ENCODE measurements at regions not wholly inside any gene's neighbourhood (a gene's known extent, or its start where the extent isn't known, plus 50 kb on each side); places are given as distances from the start of the nearest gene placed in this dataset.

DNA sequence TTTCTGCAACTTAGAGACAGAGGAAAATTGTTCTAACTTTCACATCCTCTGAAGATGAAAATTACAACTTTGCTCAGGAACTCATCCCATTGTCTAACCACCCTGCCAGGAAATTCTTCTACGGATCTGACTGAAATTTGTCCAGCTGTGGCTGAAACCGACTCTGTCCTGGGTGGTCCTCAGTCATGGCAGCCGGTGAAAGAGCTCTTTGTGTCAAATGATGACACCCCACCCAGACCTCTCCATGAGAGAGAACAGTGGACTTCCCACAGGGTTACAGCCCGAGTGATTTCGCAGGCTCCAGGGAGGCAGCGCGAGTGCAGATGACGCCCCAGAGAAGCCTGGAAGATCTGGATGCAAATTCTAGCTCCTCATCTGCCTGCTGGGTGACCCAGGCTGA lies 65.1 kb upstream of the TRIB2 start:
- intact Hi-C loops (cut with DNase I): no loop called here
- no peaks in the 10 kb centered on the region for H3K9me3 ChIP-seq
- H3K4me3 ChIP-seq: no peak overlapping the region
- TF ChIP-seq, protein P1, sequence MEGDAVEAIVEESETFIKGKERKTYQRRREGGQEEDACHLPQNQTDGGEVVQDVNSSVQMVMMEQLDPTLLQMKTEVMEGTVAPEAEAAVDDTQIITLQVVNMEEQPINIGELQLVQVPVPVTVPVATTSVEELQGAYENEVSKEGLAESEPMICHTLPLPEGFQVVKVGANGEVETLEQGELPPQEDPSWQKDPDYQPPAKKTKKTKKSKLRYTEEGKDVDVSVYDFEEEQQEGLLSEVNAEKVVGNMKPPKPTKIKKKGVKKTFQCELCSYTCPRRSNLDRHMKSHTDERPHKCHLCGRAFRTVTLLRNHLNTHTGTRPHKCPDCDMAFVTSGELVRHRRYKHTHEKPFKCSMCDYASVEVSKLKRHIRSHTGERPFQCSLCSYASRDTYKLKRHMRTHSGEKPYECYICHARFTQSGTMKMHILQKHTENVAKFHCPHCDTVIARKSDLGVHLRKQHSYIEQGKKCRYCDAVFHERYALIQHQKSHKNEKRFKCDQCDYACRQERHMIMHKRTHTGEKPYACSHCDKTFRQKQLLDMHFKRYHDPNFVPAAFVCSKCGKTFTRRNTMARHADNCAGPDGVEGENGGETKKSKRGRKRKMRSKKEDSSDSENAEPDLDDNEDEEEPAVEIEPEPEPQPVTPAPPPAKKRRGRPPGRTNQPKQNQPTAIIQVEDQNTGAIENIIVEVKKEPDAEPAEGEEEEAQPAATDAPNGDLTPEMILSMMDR (IDR thresholded peaks at IDR 0.05): no peak
- no peak for TF ChIP-seq POLR2A (IDR thresholded peaks at IDR 0.05)
- no peak for TF ChIP-seq POLR2AphosphoS5 (IDR thresholded peaks at IDR 0.05)
- WGBS: 79% methylated on average over 8 of the region's 8 CpGs
- no peaks in the 10 kb centered on the region for H3K4me1 ChIP-seq (replicated peaks)
- no peaks in the 10 kb centered on the region for H3K27me3 ChIP-seq (replicated peaks; ENCODE audit: insufficient read depth)
- no peaks in the 10 kb centered on the region for H3K36me3 ChIP-seq
- DNase-seq (ENCODE audit: low spot score): no peak
- no peak overlapping the region for H3K27ac ChIP-seq

DNA sequence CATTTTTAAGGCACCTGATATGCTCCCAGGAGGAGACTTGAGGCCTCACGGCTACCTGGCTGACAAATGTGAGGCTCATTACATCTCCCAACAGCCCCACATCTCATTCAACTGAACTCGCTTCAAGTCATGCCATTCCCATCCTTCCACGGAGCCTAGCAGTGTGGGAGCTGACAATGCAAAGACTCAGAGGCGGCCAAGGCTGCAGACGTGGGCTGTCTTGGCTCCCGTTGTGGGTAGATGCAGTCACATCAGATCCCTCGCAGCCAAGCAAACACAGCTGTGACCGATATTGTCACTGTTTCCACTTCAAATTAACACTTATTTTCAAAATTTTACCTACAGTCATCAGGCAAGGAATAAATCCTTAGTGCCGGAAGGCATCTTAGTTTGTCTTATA lies 64.0 kb upstream of the TRIB2 start:
- Histone ChIP-seq H3K36me3 (no peaks in the 10 kb centered on the region), H3K27me3 (replicated peaks; ENCODE audit: insufficient read depth) (no peaks in the 10 kb centered on the region), H3K4me3 (no peak overlapping the region), H3K9me3 (no peaks in the 10 kb centered on the region), H3K27ac (no peak overlapping the region), H3K4me1 (replicated peaks) (no peaks in the 10 kb centered on the region)
- intact Hi-C loops (cut with DNase I): no loop called here
- DNase-seq (ENCODE audit: low spot score): no peak
- 73% methylated on average over 9 of the region's 9 CpGs for WGBS
- TF ChIP-seq, protein P1 (IDR thresholded peaks at IDR 0.05): no peak
- no peak for TF ChIP-seq POLR2AphosphoS5 (IDR thresholded peaks at IDR 0.05)
- no peak for TF ChIP-seq POLR2A (IDR thresholded peaks at IDR 0.05)

DNA sequence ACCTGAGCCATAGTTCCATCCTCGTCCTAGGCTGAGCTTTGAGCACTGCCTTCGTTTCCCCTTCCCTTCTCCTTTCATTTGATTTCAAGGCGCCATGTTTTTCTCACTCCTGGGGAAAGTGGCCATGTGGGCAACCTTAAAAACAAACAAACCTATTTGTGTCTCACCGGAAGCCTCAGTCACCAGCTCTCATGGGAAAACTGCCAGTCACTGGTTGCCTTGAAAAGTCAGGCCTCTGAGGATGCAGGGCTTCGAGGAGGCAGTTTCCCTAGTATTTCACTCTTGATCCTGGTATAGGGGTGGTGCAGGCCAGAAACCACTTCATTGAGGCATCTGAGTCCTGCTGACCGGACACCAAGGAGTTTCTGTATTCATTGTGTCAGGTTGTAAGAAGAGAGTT lies 59.2 kb upstream of the TRIB2 start:
- no peak overlapping the region for H3K27ac ChIP-seq
- 86% methylated on average over 6 of the region's 6 CpGs for WGBS
- no peak for DNase-seq (ENCODE audit: low spot score)
- no peak overlapping the region for H3K4me3 ChIP-seq
- TF ChIP-seq, protein P1 (IDR thresholded peaks at IDR 0.05): no peak
- TF ChIP-seq POLR2AphosphoS5 (IDR thresholded peaks at IDR 0.05) (no peak), POLR2A (IDR thresholded peaks at IDR 0.05) (no peak)
- no peaks in the 10 kb centered on the region for H3K36me3 ChIP-seq
- no peaks in the 10 kb centered on the region for H3K27me3 ChIP-seq (replicated peaks; ENCODE audit: insufficient read depth)
- no peaks in the 10 kb centered on the region for H3K4me1 ChIP-seq (replicated peaks)
- intact Hi-C loops (cut with DNase I): no loop called here
- H3K9me3 ChIP-seq: no peaks in the 10 kb centered on the region

DNA sequence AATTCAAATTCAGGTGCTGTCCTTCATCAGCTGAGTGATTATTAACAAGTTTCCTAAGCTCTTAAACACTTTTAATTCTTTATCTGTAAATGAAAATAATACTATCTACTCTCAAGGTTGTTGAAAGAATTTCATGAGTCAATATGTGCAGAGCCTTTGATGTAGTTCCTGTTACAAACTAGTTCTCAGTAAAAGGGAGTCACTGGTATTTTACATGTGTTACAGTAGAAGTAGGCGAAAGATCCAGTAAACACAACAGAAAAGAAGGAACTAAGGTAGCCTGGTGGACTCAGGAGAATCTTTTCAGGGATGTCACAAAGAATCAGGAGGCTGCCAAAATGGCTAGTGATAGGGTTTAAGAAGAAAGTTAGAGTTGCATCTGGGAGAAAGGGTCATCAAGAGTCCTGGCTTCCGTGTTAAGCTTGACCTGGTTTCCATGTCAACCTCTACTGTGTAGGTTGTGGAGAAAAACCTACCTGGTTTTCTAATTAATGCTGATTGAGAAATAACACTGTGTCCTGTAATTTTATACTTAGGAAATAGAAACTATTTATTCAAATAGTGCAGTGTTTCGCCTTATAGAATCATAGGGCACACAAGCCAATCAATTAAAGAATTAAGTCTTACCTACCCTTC lies 58.3 kb upstream of the TRIB2 start:
- Histone ChIP-seq H3K27ac (no peak overlapping the region), H3K36me3 (no peaks in the 10 kb centered on the region), H3K27me3 (replicated peaks; ENCODE audit: insufficient read depth) (no peaks in the 10 kb centered on the region), H3K4me1 (replicated peaks) (no peaks in the 10 kb centered on the region), H3K9me3 (no peaks in the 10 kb centered on the region), H3K4me3 (no peak overlapping the region)
- WGBS: 97% methylated on average over 3 of the region's 3 CpGs
- intact Hi-C loops (cut with DNase I): no loop called here
- no peak for DNase-seq (ENCODE audit: low spot score)
- TF ChIP-seq, protein P1 (IDR thresholded peaks at IDR 0.05): no peak
- no peak for TF ChIP-seq POLR2A (IDR thresholded peaks at IDR 0.05)
- TF ChIP-seq POLR2AphosphoS5 (IDR thresholded peaks at IDR 0.05): no peak

DNA sequence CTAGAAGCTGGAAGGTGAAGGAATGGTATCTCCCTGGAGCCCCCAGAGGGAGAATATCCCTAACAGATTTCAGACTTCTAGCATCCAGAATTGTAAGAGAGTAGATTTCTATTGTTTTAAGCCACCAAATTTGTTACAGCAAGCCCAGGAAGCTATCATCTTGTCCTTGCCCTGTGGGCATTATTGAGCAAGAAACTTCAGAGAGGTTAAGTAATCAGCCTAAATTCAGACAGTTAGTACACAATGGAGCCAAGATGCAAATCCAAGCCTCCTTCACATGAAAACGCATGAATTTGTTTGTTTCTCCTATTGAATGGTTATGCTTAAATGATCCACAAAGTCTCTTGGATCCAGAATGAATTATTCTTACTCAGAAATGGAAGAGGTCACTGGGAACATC lies 55.2 kb upstream of the TRIB2 start:
- TF ChIP-seq POLR2A (IDR thresholded peaks at IDR 0.05): no peak
- TF ChIP-seq, protein P1 (IDR thresholded peaks at IDR 0.05): no peak
- intact Hi-C loops (cut with DNase I): no loop called here
- no peak for DNase-seq (ENCODE audit: low spot score)
- no peaks in the 10 kb centered on the region for H3K9me3 ChIP-seq
- H3K27me3 ChIP-seq (replicated peaks; ENCODE audit: insufficient read depth): no peaks in the 10 kb centered on the region
- no peaks in the 10 kb centered on the region for H3K36me3 ChIP-seq
- H3K4me3 ChIP-seq: no peak overlapping the region
- WGBS: 71% methylated on average over 1 of the region's 1 CpG
- H3K27ac ChIP-seq: no peak overlapping the region
- H3K4me1 ChIP-seq (replicated peaks): no peaks in the 10 kb centered on the region
